IMR-90 (cell line): ENCODE measurements at regions not wholly inside any gene's neighbourhood (a gene's known extent, or its start where the extent isn't known, plus 50 kb on each side); places are given as distances from the start of the nearest gene placed in this dataset.

Experiments
- ATAC-seq: fragments of 200-7000 bp; cut with Tn5 transposase; 2 replicates; pipeline ENCODE4 v1.9.1; 2020; ENCODE audit warnings: low read depth, mild to moderate bottlenecking, moderate library complexity
- BruUV-seq: library from RNA; stranded (reverse); fragments of 400-500 nt; replicated peaks from 2 replicates; lab custom pipeline; 2021; lab: Mats Ljungman, UMichigan
- CTCF ChIA-PET: fragments of 300-600 bp; formaldehyde crosslinking; extraction: SDS; loops from one replicate; lab custom pipeline; 2021; ENCODE audit warnings: antibody characterized with exemption; lab: Yijun Ruan, JAX
- POLR2A ChIA-PET: fragments of 300-600 bp; sonication (Branson Sonifier 250); formaldehyde crosslinking; loops from one replicate; lab custom pipeline; 2022; ENCODE audit warnings: antibody characterized with exemption; ENCODE audit not compliant: unreplicated experiment; lab: Charles Lee
- DNase-seq: peaks from one replicate; pipeline ENCODE4 v3.0.0; 2013
- H2AFZ ChIP-seq: replicated peaks from 2 replicates; pipeline ENCODE3; 2013; ENCODE audit warnings: low read length, mild to moderate bottlenecking; ENCODE audit not compliant: poor library complexity
- H2AK5ac ChIP-seq: 2 replicates; pipeline ENCODE4 v1.6.1; 2013; ENCODE audit warnings: low read depth, low read length, inconsistent platforms
- H2AK9ac ChIP-seq: replicated peaks from 2 replicates; pipeline ENCODE3; 2013; ENCODE audit warnings: mild to moderate bottlenecking, low read depth, low read length, moderate library complexity; ENCODE audit not compliant: poor library complexity
- H2BK120ac ChIP-seq: 2 replicates; pipeline ENCODE4 v1.6.1; 2013; ENCODE audit warnings: low read depth, low read length, inconsistent platforms
- H2BK15ac ChIP-seq: 3 replicates; pipeline ENCODE4 v1.6.1; 2013; ENCODE audit warnings: low read depth, low read length, inconsistent platforms
- H2BK20ac ChIP-seq: 2 replicates; pipeline ENCODE4 v1.6.1; 2013; ENCODE audit warnings: low read depth, mild to moderate bottlenecking, inconsistent platforms, low read length, moderate library complexity
- H2BK5ac ChIP-seq: 2 replicates; pipeline ENCODE4 v1.6.1; 2013; ENCODE audit warnings: mild to moderate bottlenecking, low read depth, low read length, inconsistent platforms; ENCODE audit not compliant: poor library complexity, severe bottlenecking
- H3K14ac ChIP-seq: replicated peaks from 2 replicates; pipeline ENCODE4 v1.6.1; 2013; ENCODE audit warnings: low read depth, low read length, inconsistent platforms
- H3K18ac ChIP-seq: 2 replicates; pipeline ENCODE4 v1.6.1; 2013; ENCODE audit warnings: low read depth, low read length, control low read depth
- H3K23ac ChIP-seq: 2 replicates; pipeline ENCODE4 v1.6.1; 2013; ENCODE audit warnings: low read depth, low read length, inconsistent platforms
- H3K27ac ChIP-seq: 2 replicates; pipeline ENCODE4 v1.5.1; 2013; ENCODE audit warnings: mild to moderate bottlenecking, control low read depth, low read length; ENCODE audit not compliant: insufficient read depth
- H3K27me3 ChIP-seq: 2 replicates; pipeline ENCODE4 v1.6.1; 2013; ENCODE audit warnings: low read length; ENCODE audit not compliant: control insufficient read depth, insufficient read depth
- H3K36me3 ChIP-seq: 2 replicates; pipeline ENCODE4 v1.6.1; 2013; ENCODE audit warnings: low read length, mixed read lengths; ENCODE audit not compliant: control insufficient read depth, insufficient read depth
- H3K4ac ChIP-seq: 2 replicates; pipeline ENCODE4 v1.6.1; 2013; ENCODE audit warnings: low read depth, low read length, inconsistent platforms
- H3K4me1 ChIP-seq: 2 replicates; pipeline ENCODE4 v1.6.1; 2013; ENCODE audit warnings: low read length, mixed read lengths; ENCODE audit not compliant: control insufficient read depth, insufficient read depth
- H3K4me2 ChIP-seq: 2 replicates; pipeline ENCODE4 v1.6.1; 2013; ENCODE audit warnings: low read depth, mild to moderate bottlenecking, control low read depth, low read length, moderate library complexity
- H3K4me3 ChIP-seq: 2 replicates; pipeline ENCODE4 v1.5.1; 2013; ENCODE audit warnings: low read depth, mild to moderate bottlenecking, control low read depth, low read length, moderate library complexity; ENCODE audit not compliant: insufficient read depth
- H3K56ac ChIP-seq: 2 replicates; pipeline ENCODE4 v1.6.1; 2013; ENCODE audit warnings: low read length, inconsistent platforms; ENCODE audit not compliant: insufficient read depth; ENCODE audit errors: extremely low read depth
- H3K79me1 ChIP-seq, 2 experiments: 2 replicates each; pipeline ENCODE4 v1.6.1; 2013; ENCODE audit warnings: low read length in 2 of 2, inconsistent platforms in 1 of 2, low read depth in 1 of 2
- H3K9ac ChIP-seq: 2 replicates; pipeline ENCODE4 v1.6.1; 2013; ENCODE audit warnings: low read depth, low read length, control low read depth
- H3K9me1 ChIP-seq: 2 replicates; pipeline ENCODE4 v1.6.1; 2013; ENCODE audit warnings: low read length, inconsistent platforms; ENCODE audit not compliant: insufficient read depth
- H3K9me3 ChIP-seq: 2 replicates; pipeline ENCODE4 v1.6.1; 2013; ENCODE audit warnings: low read length; ENCODE audit not compliant: control insufficient read depth, insufficient read depth
- H4K20me1 ChIP-seq: 2 replicates; pipeline ENCODE4 v1.6.1; 2013; ENCODE audit warnings: low read length, inconsistent platforms; ENCODE audit not compliant: insufficient read depth
- H4K5ac ChIP-seq: 2 replicates; pipeline ENCODE4 v1.6.1; 2013; ENCODE audit warnings: mild to moderate bottlenecking, low read depth, low read length, control low read depth
- H4K8ac ChIP-seq, 2 experiments: 2 replicates each; pipeline ENCODE4 v1.6.1; 2013; ENCODE audit warnings: low read depth in 2 of 2, low read length in 2 of 2, control low read depth in 1 of 2, inconsistent platforms in 1 of 2
- H4K91ac ChIP-seq: 2 replicates; pipeline ENCODE4 v1.6.1; 2013; ENCODE audit warnings: low read depth, low read length, inconsistent platforms; ENCODE audit not compliant: insufficient read depth
- MAFK ChIP-seq: IDR thresholded peaks from 2 replicates; pipeline ENCODE4 v1.6.1; 2012; ENCODE audit warnings: low read depth, low read length, improper control_type of control experiment
- MAZ ChIP-seq: IDR thresholded peaks from 2 replicates; pipeline ENCODE4 v1.6.1; 2012; ENCODE audit warnings: low read depth, mild to moderate bottlenecking, low read length, improper control_type of control experiment, moderate library complexity, borderline replicate concordance
- RAD21 ChIP-seq: IDR thresholded peaks from 2 replicates; pipeline ENCODE4 v1.6.1; 2012; ENCODE audit warnings: low read length, improper control_type of control experiment
- RCOR1 ChIP-seq: IDR thresholded peaks from 2 replicates; pipeline ENCODE4 v1.6.1; 2012; ENCODE audit warnings: mild to moderate bottlenecking, low read length, improper control_type of control experiment; ENCODE audit not compliant: insufficient replicate concordance
- WGBS, 2 experiments: methylation state at CpG; one replicate each; pipeline versions ENCODE4 v1.1.5 to v1.1.7; 2013; ENCODE audit warnings: missing lambda C conversion rate in 2 of 2; ENCODE audit not compliant: insufficient read length in 1 of 2; ENCODE audit errors: extremely low coverage in 2 of 2; 5-methylcytosine and 5-hydroxymethylcytosine counted together
- dilution Hi-C: fragments of 300-500 bp; cut with HindIII; formaldehyde crosslinking; loops from one replicate; pipeline ENCODE4 v1.14.3; 2018; ENCODE audit warnings: low sequenced_read_pairs; ENCODE audit not compliant: unreplicated experiment
- in situ Hi-C: fragments of 300-500 bp; cut with MboI; formaldehyde crosslinking; loops from 3 replicates; pipeline ENCODE4 v1.14.3; 2019; ENCODE audit warnings: low sequenced_read_pairs, inconsistent platforms, mixed read lengths
- intact Hi-C: fragments of 100-400 bp; cut with micrococcal nuclease; formaldehyde crosslinking; loops from 2 replicates; pipeline ENCODE4 v1.10.0; 2022
- TF ChIP-seq, protein P1 (sequence below): fragments of 150-350 bp; IDR thresholded peaks from 2 replicates; pipeline ENCODE4 v1.6.1; 2016; ENCODE audit warnings: low read depth, mild to moderate bottlenecking, low read length, moderate library complexity, borderline replicate concordance

DNA sequence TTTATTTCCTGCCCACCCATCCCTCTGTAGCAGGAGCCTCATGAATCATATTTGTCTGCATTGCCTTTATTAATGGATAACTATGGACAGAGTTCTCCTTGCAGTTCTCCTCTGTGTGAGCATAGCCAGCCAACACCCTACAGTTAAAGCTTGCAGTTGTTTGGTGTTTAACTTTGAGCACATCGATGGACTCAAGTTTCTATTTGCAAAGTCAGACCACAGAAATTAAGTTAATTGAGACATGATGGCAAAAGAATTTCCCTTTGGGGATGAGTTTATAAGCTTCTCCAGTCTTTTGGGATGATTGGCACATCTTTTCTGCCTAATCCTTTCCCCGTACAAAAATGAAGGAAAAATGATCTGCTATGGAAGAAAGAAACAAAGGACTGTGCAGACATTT is 398.9 kb upstream of the THBS1 start:
- Histone ChIP-seq H3K23ac (peak overlapping the region; percentile 73; the same call in 1 of the 2 replicates), H3K4me1 (peaks cover 20% of the 10 kb centered on the region), H3K27me3 (no peaks in the 10 kb centered on the region), H3K4me2 (peak overlapping the region; percentile 74), H2BK120ac (peak overlapping the region; percentile 94), H2BK20ac (peak overlapping the region; percentile 88), H3K9me3 (no peaks in the 10 kb centered on the region), H3K9ac (peak overlapping the region; percentile 75), H2BK15ac (peak overlapping the region; percentile 65), H3K27ac (peak overlapping the region; percentile 100), H4K8ac (peak overlapping the region; percentile 86 to 91), H2BK5ac (peak overlapping the region; percentile 90), H4K20me1 (no peaks in the 10 kb centered on the region), H3K4me3 (no peak overlapping the region), H3K56ac (peak overlapping the region; percentile 64), H2AK5ac (no peak overlapping the region; the same call in none of the 2 replicates), H4K91ac (peak overlapping the region; percentile 91), H3K4ac (peak overlapping the region; percentile 74), H3K18ac (peak overlapping the region; percentile 100; the same call in 1 of the 2 replicates), H2AK9ac (no peak overlapping the region), H3K14ac (peak overlapping the region; percentile 51), H3K79me1 (peaks cover 0 to 4% of the 10 kb centered on the region in 2 experiments; a peak in 1 of 4 replicates), H3K9me1 (peaks cover 12% of the 10 kb centered on the region), H3K36me3 (no peaks in the 10 kb centered on the region), H2AFZ (no peak overlapping the region), H4K5ac (peak overlapping the region; percentile 100)
- intact Hi-C loops (loop anchor here (2.0 to 5.0 kb wide), 3 partner anchors 123 to 220 kb away; no protein-coding TSS in a partner anchor), dilution Hi-C loops (no loop called here), in situ Hi-C loops (no loop called here)
- ChIA-PET CTCF (interaction anchor here (0.9 to 2.0 kb wide), 3 partner anchors 10 to 32 kb away, joined by 3 to 6 read pairs (median 3); no protein-coding TSS in a partner anchor), POLR2A (interaction anchor here (0.6 to 1.5 kb wide), 7 partner anchors 10 to 404 kb away, joined by 3 to 6 read pairs (median 3); partner anchors contain the start of gene THBS1)
- TF ChIP-seq RAD21 (no peak), MAZ (no peak), MAFK (no peak), RCOR1 (no peak)
- TF ChIP-seq, protein P1, sequence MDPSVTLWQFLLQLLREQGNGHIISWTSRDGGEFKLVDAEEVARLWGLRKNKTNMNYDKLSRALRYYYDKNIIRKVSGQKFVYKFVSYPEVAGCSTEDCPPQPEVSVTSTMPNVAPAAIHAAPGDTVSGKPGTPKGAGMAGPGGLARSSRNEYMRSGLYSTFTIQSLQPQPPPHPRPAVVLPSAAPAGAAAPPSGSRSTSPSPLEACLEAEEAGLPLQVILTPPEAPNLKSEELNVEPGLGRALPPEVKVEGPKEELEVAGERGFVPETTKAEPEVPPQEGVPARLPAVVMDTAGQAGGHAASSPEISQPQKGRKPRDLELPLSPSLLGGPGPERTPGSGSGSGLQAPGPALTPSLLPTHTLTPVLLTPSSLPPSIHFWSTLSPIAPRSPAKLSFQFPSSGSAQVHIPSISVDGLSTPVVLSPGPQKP = no peak
- ATAC-seq (peak; percentile 69), DNase-seq (peak; percentile 55)
- no CpG with 5 or more reads among the region's 2 CpGs for WGBS, 2 experiments
- no TSS peak for BruUV-seq
